KMS-11 (cell line): ENCODE measurements at regions not wholly inside any gene's neighbourhood (a gene's known extent, or its start where the extent isn't known, plus 50 kb on each side); places are given as distances from the start of the nearest gene placed in this dataset.

Source experiments
- H2AFZ ChIP-seq: fragments of 200-600 bp; sonication (generic); 2 replicates; pipeline ENCODE4 v1.6.1; 2016; ENCODE audit warnings: antibody characterized with exemption, mixed run types, low read depth
- H3K27ac ChIP-seq: fragments of 200-600 bp; sonication (generic); 2 replicates; pipeline ENCODE4 v1.6.1; 2016; ENCODE audit warnings: mild to moderate bottlenecking, mixed run types
- H3K27me3 ChIP-seq: fragments of 200-600 bp; sonication (generic); 2 replicates; pipeline ENCODE4 v1.6.1; 2017; ENCODE audit warnings: mild to moderate bottlenecking, low read depth, mixed run types, moderate library complexity; ENCODE audit not compliant: insufficient read depth
- H3K36me3 ChIP-seq: fragments of 200-600 bp; sonication (generic); 2 replicates; pipeline ENCODE4 v1.6.1; 2017; ENCODE audit warnings: mild to moderate bottlenecking, mixed run types; ENCODE audit not compliant: insufficient read depth
- H3K4me1 ChIP-seq: fragments of 200-600 bp; sonication (generic); 2 replicates; pipeline ENCODE4 v1.6.1; 2016; ENCODE audit warnings: mild to moderate bottlenecking, low read depth, mixed run types; ENCODE audit not compliant: poor library complexity, severe bottlenecking
- H3K4me2 ChIP-seq: fragments of 200-600 bp; sonication (generic); 2 replicates; pipeline ENCODE4 v1.7.0; 2016; ENCODE audit warnings: mild to moderate bottlenecking, mixed run types
- H3K4me3 ChIP-seq: fragments of 200-600 bp; sonication (generic); IDR thresholded peaks from 2 replicates; pipeline ENCODE4 v1.6.1; 2017; ENCODE audit warnings: low read depth, low read length, mixed read lengths; ENCODE audit not compliant: insufficient read depth
- H3K79me2 ChIP-seq: fragments of 200-600 bp; sonication (generic); 2 replicates; pipeline ENCODE4 v1.6.1; 2016; ENCODE audit warnings: low read depth, mixed run types; ENCODE audit not compliant: insufficient read depth
- H3K9ac ChIP-seq: fragments of 200-600 bp; sonication (generic); 2 replicates; pipeline ENCODE4 v1.6.1; 2016; ENCODE audit warnings: mild to moderate bottlenecking, mixed run types
- H4K20me1 ChIP-seq: fragments of 200-600 bp; sonication (generic); 2 replicates; pipeline ENCODE4 v1.6.1; 2016; ENCODE audit warnings: mild to moderate bottlenecking, mixed run types; ENCODE audit not compliant: insufficient read depth
- TF ChIP-seq, protein P1 (sequence below): fragments of 200-600 bp; sonication (generic); conservative IDR thresholded peaks from 2 replicates; pipeline ENCODE4 v1.6.1; 2017; ENCODE audit warnings: low read depth, mild to moderate bottlenecking, antibody characterized with exemption, low read length, moderate library complexity, mixed read lengths

DNA sequence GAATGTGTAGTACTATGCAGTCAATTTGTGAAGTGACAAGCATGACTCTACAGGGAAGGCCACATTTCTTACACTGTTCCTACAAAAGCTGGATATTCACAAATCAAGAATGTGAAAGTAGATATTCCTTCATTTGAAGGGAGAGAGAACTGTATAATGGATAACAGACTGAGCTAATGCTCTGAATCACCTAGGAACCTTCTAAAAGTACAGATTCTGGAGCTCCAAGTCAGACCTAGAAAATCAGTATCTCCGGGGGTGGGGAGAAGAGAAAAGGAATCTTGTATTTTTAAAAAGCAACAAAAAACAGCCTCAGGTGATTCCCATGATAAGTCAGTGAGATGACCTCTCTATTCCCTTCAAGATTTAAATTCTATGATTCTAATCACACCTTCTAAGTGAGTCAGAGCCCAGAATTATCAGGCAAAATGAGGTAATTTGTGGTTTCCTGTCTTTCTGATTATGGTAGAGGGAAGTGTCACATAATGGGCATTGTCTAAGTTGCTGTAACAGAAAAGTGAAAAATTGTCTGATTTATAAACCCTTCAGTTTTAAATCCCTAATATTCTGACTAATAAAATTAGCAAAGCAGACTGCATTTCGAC lies 80.9 kb downstream of the IL21 start:
- H2AFZ ChIP-seq = no peak overlapping the region
- TF ChIP-seq, protein P1, sequence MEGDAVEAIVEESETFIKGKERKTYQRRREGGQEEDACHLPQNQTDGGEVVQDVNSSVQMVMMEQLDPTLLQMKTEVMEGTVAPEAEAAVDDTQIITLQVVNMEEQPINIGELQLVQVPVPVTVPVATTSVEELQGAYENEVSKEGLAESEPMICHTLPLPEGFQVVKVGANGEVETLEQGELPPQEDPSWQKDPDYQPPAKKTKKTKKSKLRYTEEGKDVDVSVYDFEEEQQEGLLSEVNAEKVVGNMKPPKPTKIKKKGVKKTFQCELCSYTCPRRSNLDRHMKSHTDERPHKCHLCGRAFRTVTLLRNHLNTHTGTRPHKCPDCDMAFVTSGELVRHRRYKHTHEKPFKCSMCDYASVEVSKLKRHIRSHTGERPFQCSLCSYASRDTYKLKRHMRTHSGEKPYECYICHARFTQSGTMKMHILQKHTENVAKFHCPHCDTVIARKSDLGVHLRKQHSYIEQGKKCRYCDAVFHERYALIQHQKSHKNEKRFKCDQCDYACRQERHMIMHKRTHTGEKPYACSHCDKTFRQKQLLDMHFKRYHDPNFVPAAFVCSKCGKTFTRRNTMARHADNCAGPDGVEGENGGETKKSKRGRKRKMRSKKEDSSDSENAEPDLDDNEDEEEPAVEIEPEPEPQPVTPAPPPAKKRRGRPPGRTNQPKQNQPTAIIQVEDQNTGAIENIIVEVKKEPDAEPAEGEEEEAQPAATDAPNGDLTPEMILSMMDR = no peak
- H3K27me3 ChIP-seq = no peaks in the 10 kb centered on the region
- no peaks in the 10 kb centered on the region for H4K20me1 ChIP-seq
- no peak overlapping the region for H3K27ac ChIP-seq
- H3K4me2 ChIP-seq = no peak overlapping the region
- H3K4me3 ChIP-seq = no peak overlapping the region
- no peaks in the 10 kb centered on the region for H3K36me3 ChIP-seq
- H3K4me1 ChIP-seq = peaks cover 14% of the 10 kb centered on the region
- no peaks in the 10 kb centered on the region for H3K79me2 ChIP-seq
- no peak overlapping the region for H3K9ac ChIP-seq

DNA sequence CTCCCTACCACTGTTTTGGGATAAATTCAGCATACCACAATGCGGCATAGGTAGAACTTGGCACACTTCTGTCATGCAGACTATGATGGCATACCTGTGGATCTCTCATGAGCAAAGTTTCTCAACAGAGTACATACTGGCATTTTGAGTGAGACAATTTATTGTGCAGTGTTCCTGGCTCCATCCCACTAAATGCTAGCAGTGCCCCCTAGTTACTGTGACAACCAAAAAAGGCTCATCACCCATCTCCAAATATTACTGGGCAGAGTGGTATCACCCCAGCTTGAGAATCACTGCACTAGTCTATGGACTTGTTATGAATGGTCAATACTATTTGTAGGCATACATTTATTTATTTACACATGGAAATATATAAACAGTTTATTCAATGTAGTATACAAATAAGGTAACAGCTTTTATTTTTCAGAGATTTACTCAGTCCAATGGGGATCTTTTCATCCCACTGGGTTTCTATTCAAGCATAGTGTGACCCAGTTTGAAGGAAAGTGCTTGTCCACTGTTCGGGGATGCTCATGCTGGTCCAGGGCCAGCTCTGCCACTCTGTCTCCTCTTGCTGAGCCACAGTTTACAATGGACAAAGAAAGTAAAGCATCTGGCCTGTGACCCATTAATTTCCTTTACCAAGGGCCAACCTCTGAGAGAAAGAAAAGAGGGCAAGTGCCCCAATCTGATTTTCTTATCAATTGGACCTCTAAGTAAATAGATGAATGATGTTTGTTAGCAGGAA lies 81.0 kb upstream of the IL2 start:
- H3K27me3 ChIP-seq = no peaks in the 10 kb centered on the region
- H3K4me2 ChIP-seq = no peak overlapping the region

DNA sequence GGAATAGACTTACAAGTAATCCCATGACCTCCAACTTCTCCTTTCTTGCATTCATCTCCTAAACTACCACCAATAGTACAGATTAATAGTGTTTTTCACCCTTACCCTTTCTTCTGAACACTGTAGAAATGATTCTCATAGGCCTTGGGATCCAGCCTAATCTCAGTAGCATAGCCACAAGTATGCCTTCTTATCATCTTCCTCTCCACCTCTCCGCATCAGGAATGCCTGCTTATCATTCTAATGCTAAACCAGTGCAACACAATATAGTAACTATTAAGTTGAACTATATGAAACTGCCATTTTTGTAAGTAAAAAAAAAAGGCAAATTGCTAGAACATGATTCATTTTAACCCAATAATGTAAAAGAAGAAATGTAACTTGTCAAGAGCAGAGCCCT lies 79.5 kb upstream of the IL2 start:
- Histone ChIP-seq H3K4me1 (no peaks in the 10 kb centered on the region), H3K36me3 (no peaks in the 10 kb centered on the region), H3K9ac (no peak overlapping the region), H3K4me3 (no peak overlapping the region), H3K79me2 (no peaks in the 10 kb centered on the region), H2AFZ (no peak overlapping the region), H3K4me2 (no peak overlapping the region), H3K27ac (no peak overlapping the region), H4K20me1 (no peaks in the 10 kb centered on the region), H3K27me3 (no peaks in the 10 kb centered on the region)
- TF ChIP-seq, protein P1 = no peak

More for the DNA sequence above, 81.0 kb upstream of the IL2 start:
- TF ChIP-seq, protein P1 = no peak
- no peaks in the 10 kb centered on the region for H4K20me1 ChIP-seq
- H3K36me3 ChIP-seq = no peaks in the 10 kb centered on the region
- no peak overlapping the region for H2AFZ ChIP-seq
- H3K27ac ChIP-seq = no peak overlapping the region
- H3K9ac ChIP-seq = no peak overlapping the region
- H3K79me2 ChIP-seq = no peaks in the 10 kb centered on the region
- H3K4me3 ChIP-seq = no peak overlapping the region
- peaks cover 5% of the 10 kb centered on the region for H3K4me1 ChIP-seq

DNA sequence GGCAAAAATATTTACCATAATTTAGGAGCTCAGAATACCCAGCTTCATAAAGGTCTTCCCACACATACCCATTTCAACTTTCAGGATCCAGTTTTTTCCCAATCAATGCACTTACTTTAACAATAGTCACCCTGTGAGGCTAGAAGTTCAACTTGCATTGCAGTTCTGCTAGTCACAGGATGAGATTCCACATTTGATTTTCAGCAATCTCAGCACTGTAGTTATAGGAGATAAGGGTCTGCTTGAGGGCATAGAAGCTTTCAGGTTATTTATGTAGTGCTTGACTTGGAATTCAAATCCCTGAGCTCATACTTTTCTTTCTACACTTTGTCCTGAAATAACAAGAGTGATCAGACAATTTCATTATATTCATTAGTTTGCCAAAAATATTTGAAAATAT lies 78.3 kb upstream of the IL2 start:
- no peaks in the 10 kb centered on the region for H3K36me3 ChIP-seq
- no peaks in the 10 kb centered on the region for H3K4me1 ChIP-seq
- H3K9ac ChIP-seq = no peak overlapping the region
- H3K27ac ChIP-seq = no peak overlapping the region
- TF ChIP-seq, protein P1 = no peak
- H3K4me3 ChIP-seq = no peak overlapping the region
- H3K79me2 ChIP-seq = no peaks in the 10 kb centered on the region
- H4K20me1 ChIP-seq = no peaks in the 10 kb centered on the region
- H3K4me2 ChIP-seq = no peak overlapping the region
- H3K27me3 ChIP-seq = no peaks in the 10 kb centered on the region
- no peak overlapping the region for H2AFZ ChIP-seq
